ENCODE measurements at regions not wholly inside any gene's neighbourhood (a gene's known extent, or its start where the extent isn't known, plus 50 kb on each side); places are given as distances from the start of the nearest gene placed in this dataset.

GRCh38 chr6:113385020-113385431 lies 472.1 kb upstream of the MARCKS start:
- H3K9me3 ChIP-seq = no peaks in the 10 kb centered on the region
- H3K27ac ChIP-seq = no peak overlapping the region
- H3K4me1 ChIP-seq = no peaks in the 10 kb centered on the region
- H3K27me3 ChIP-seq = no peaks in the 10 kb centered on the region
- no peak for DNase-seq (ENCODE audit: low spot score)
- H3K4me3 ChIP-seq = no peak overlapping the region
- no peaks in the 10 kb centered on the region for H3K36me3 ChIP-seq
- TF ChIP-seq, protein P1, sequence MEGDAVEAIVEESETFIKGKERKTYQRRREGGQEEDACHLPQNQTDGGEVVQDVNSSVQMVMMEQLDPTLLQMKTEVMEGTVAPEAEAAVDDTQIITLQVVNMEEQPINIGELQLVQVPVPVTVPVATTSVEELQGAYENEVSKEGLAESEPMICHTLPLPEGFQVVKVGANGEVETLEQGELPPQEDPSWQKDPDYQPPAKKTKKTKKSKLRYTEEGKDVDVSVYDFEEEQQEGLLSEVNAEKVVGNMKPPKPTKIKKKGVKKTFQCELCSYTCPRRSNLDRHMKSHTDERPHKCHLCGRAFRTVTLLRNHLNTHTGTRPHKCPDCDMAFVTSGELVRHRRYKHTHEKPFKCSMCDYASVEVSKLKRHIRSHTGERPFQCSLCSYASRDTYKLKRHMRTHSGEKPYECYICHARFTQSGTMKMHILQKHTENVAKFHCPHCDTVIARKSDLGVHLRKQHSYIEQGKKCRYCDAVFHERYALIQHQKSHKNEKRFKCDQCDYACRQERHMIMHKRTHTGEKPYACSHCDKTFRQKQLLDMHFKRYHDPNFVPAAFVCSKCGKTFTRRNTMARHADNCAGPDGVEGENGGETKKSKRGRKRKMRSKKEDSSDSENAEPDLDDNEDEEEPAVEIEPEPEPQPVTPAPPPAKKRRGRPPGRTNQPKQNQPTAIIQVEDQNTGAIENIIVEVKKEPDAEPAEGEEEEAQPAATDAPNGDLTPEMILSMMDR (IDR thresholded peaks at IDR 0.05) = no peak

DNA sequence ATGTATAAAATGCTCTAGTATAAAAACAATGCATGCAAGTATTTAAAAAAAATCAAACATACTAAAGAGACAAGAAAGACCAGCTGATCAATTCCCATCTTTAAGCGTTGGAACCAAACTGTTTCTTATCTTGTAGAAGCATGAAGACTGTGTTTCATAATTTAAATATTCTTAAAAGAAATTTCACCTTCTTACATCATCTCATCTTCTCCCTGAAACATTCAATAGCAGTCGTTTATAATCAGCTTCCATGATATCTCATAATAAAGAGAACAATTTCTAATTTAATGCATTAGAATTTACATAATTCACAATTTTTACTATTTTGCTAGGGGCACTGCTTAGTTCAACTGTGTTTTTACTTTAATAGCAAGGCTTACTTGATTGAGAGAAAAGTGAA lies 468.1 kb upstream of the MARCKS start:
- TF ChIP-seq, protein P1 (IDR thresholded peaks at IDR 0.05) = no peak
- H3K4me1 ChIP-seq = no peaks in the 10 kb centered on the region
- DNase-seq (ENCODE audit: low spot score) = no peak
- H3K4me3 ChIP-seq = no peak overlapping the region
- H3K27me3 ChIP-seq = no peaks in the 10 kb centered on the region
- H3K9me3 ChIP-seq = no peaks in the 10 kb centered on the region
- H3K36me3 ChIP-seq = no peaks in the 10 kb centered on the region
- no peak overlapping the region for H3K27ac ChIP-seq

DNA sequence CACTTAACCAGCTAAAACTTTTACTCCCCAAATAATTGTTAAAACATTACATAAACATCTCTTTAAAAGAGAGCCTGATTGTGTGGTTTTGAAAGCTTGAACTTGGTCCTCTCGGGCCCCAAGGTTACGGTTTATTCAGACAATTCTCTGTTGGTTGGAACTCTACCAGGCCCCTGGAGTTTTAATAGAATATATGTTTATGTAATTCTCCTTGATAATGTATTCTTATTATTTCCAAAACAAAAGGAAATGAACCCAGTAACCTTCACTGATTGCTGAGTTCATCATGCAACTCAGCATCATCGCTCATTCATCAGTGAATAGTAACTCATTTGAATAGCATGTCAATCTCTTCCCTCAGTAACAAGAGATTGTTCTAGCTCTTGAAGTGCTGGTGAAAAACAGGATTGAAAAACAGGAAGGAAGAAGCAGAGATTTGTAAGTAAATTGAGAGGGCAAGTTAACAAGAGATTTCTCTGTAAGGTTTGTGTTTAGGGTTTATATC lies 464.5 kb upstream of the MARCKS start:
- no peak for DNase-seq (ENCODE audit: low spot score)
- Histone ChIP-seq H3K36me3 (no peaks in the 10 kb centered on the region), H3K27ac (no peak overlapping the region), H3K4me3 (no peak overlapping the region), H3K9me3 (no peaks in the 10 kb centered on the region), H3K27me3 (no peaks in the 10 kb centered on the region), H3K4me1 (peaks cover 0 to 9% of the 10 kb centered on the region in 2 donors)
- TF ChIP-seq, protein P1 (IDR thresholded peaks at IDR 0.05) = no peak

DNA sequence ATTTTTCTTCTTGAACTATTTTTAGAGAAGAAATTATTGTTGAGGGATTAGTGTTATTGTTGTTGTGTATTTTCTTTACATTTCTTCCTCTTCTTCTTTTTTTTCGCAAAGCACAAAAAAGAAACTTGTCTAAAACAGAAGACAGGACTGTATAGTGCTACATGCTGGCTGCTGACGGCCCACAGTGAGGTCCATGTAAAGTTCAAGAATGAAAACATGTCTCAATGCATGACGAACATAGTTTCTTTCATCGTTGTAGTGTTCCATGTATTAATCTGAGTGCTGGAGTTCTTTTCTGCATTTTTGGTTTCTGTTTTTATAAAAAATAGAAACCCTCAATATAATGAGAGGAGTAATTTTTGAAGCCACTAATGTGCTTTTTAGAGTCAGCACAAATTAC lies 462.9 kb upstream of the MARCKS start:
- no peak overlapping the region for H3K27ac ChIP-seq
- TF ChIP-seq, protein P1 (IDR thresholded peaks at IDR 0.05) = no peak
- H3K27me3 ChIP-seq = no peaks in the 10 kb centered on the region
- no peak overlapping the region for H3K4me3 ChIP-seq
- no peaks in the 10 kb centered on the region for H3K9me3 ChIP-seq
- H3K4me1 ChIP-seq = peaks cover 0 to 9% of the 10 kb centered on the region in 2 donors
- no peaks in the 10 kb centered on the region for H3K36me3 ChIP-seq
- no peak for DNase-seq (ENCODE audit: low spot score)

GRCh38 chr6:113394729-113395128 lies 462.4 kb upstream of the MARCKS start:
- peaks cover 0 to 9% of the 10 kb centered on the region in 2 donors for H3K4me1 ChIP-seq
- TF ChIP-seq, protein P1 (IDR thresholded peaks at IDR 0.05) = no peak
- H3K27ac ChIP-seq = no peak overlapping the region
- no peaks in the 10 kb centered on the region for H3K27me3 ChIP-seq
- H3K9me3 ChIP-seq = no peaks in the 10 kb centered on the region
- H3K4me3 ChIP-seq = no peak overlapping the region
- DNase-seq (ENCODE audit: low spot score) = no peak
- no peaks in the 10 kb centered on the region for H3K36me3 ChIP-seq

- TF ChIP-seq, protein P1 (IDR thresholded peaks at IDR 0.05) = no peak
- H3K27me3 ChIP-seq = no peaks in the 10 kb centered on the region
These were observed 460.4 kb upstream of the MARCKS start for GRCh38 chr6:113396730-113397129.

More at GRCh38 chr6:113396730-113397129, 460.4 kb upstream of the MARCKS start:
- DNase-seq (ENCODE audit: low spot score) = no peak
- H3K4me3 ChIP-seq = no peak overlapping the region
- H3K9me3 ChIP-seq = no peaks in the 10 kb centered on the region
- peaks cover 0 to 9% of the 10 kb centered on the region in 2 donors for H3K4me1 ChIP-seq
- no peak overlapping the region for H3K27ac ChIP-seq
- no peaks in the 10 kb centered on the region for H3K36me3 ChIP-seq
